ENCODE measurements at regions not wholly inside any gene's neighbourhood (a gene's known extent, or its start where the extent isn't known, plus 50 kb on each side); places are given as distances from the start of the nearest gene placed in this dataset.

DNA sequence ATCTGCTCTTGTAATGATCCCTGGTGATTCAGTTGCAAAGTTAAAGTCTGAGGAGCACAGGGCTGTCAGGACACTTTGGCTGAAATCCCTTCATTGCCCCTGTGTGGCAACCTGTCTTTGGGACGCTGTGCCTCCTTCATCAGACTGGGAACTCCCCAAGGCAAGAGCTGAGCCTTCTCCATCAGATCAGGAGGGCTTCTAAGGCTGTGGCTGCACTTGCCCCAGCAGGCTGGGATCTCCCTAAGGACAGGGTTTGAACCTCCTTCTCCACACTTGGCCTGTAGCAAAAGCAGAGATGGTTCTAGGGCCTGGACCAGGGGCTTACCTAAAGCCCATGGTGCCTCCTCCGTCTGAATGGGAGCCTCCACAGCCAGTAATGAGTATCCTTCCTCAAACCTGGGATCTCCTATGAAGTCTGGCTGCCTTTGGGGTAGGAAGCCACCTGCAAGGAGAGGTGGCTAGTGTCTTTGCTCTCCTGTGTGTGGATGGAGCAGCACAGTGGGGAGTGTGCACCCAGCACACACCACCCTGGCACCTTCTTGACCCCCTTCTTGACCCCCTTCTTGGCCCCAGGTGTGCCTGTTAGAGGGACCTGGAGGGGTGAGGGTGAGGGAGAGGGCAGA lies 79.0 kb upstream of the NKD1 start:
- no peak for DNase-seq (ENCODE audit: low spot score)

DNA sequence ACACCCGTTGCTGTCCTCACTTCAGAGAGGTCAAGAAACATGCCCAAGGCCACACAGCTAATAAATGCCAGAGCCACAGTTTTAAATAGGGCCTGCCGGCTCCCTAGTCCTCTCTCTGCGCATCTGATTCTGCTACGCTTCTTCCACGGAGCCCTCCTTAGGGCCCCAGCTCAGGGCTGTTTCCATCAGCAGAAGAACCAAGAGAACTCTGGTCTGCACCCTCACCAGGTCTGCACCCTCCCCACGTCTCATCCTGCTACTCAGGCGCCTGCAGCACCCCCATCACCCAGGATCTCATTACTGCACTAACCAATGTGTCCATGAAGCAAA lies 79.5 kb upstream of the NKD1 start:
- DNase-seq (ENCODE audit: low spot score) = no peak

DNA sequence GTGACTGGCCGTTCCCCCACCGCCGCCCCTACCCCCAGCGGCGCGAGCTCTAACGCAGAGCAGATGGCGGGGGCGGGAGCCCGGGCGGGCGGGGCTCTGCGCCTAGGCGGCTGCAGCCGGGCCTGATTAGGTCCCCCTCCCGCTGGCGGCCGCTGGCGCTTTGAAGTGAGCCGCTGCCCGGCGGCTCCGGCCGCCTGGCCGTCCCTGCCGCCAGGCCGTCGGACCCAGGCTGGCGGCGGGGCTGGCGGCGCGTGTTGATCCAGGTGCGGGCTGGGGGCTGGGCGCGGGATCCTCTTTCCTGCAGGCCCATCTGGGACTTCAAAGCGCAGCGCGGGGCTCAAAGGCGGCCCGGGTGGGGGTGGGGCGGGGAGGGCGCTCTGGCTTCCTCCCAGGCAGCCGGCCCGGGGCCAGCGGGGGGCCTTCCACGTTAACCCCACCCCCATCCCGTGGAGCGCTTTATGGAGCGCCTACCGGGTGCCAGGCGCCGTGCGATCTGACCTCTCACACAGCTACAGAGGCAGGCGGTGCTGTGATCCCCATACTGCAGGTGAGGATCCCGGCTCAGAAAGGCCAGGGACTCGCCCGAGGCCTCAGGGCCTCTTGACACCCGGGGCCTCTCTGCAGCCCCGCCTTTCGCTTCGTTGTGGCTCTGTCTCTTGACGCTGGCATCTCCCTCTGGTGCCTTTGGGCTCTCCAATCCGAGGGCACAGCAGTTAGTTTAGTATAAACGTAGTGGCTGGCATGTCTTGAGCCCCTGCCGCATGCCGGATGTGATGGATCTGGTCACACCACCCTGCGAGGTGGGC lies 80.0 kb upstream of the NKD1 start:
- DNase-seq (ENCODE audit: low spot score) = peak; percentile 29

DNA sequence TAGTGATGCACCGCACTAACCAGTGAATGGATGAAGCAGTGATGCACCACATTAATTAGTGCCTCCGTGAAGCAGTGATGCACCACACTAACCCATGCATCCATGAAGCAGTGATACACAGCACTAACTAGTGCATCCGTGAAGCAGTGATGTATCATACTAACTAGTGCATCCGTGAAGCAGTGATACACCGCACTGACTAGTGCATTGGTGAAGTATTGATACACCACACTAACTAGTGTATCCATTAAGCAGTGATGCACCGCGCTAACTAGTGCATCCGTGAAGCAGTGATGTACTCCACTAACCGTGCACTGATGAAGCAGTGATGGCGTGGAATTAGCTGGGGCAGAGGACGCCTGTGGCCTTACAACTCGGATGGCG lies 80.6 kb upstream of the NKD1 start:
- no peak for DNase-seq (ENCODE audit: low spot score)

DNA sequence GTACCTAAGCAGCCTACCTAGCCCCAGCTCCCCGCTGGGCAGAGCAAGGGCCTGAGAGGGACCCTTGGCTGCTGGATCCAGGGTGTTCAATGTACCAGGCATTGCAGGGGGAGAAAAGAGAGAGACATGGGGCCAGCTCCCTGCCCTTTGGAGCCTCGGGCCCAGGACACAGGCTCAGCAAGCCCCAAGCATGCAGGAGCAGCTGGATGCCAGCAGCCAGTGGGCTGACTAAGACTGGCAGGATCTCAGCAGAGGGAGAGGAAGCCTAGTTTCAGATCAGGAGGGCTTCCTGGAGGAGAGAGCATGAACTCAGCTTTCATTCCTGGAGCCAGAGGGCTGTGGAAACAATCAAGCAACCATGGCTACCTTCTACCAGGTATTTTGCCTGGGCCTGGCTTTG lies 82.0 kb upstream of the NKD1 start:
- no peak for DNase-seq (ENCODE audit: low spot score)

DNA sequence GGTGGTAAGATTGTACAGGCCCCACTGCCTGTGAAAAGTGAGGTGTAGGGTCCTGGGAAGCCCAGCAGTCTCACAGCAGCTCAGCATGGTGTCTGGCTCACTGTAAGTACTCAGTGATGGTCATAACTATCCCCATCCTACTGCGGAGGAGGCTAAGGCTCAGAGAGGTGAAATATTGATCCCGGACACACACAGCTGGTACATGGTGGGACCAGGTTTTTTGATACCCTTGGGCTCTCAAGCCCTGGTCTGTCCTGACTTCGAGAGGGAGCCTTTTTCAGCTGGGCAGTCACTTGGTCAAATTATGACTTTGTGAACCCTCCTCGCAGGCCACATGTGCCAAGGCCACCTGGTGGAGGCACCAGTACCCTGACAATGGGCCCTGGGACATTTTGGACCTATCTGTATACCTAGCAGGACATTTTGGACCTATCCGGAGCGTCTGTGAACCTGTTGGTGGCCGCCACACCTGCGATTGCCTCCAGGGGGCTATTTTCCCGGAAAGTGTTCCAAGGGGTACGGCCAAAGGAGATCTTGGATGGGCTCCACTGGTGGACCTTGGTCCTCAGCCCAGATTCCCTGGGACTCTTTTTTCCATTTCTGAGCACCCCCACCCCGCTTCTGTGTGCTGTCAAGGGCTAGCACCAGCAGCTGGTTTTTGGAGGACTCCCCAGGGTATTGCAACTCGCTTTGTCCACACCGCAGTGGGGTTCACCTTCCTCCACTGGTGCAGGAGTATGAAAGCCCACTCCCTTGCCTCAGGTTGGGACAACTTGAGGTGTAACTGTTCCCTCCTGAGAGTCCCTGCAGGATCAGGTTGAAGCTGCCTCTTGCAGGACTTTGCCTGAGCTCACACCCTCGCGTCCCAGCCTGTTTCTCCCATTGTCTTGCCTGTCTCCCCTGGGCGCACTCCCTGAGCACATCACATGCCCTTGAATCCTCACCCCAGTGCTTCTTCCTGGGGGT lies 83.6 kb upstream of the NKD1 start:
- no peak for DNase-seq (ENCODE audit: low spot score)

DNA sequence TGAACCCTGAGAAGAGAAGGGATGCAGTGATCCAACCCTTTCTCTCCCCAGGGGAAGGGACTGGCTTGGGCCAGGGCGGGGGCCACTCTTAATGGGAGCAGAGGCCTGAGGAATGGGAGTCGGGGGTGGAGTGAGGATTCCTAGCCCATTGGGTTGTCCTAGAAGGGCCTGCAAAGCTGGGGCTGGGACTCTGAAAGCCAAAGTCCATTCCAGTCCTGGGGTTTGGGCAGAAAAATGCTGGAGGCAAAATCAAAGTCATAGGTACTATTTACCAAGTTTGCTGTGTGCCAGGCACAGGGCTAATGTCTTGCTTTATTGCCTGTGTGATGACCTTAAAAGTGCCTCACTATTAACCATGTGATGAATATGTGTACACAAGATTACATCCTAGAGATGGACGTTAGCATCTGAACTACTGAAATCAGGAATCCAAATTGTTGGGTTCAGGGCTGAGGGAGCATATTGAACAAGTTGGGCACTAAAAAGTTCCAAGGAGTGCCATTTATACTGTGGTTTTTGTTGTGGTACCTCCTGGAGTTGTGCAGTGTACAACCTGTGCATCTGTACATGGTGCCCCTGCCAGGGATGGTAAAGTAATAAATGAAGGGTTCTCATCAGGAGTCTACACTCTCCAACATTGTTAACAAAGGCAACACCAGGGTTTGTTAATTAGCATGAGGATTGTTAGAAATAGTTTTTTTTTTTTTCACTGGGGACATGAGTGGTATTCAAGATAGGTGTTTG lies 84.4 kb upstream of the NKD1 start:
- DNase-seq (ENCODE audit: low spot score) = no peak

DNA sequence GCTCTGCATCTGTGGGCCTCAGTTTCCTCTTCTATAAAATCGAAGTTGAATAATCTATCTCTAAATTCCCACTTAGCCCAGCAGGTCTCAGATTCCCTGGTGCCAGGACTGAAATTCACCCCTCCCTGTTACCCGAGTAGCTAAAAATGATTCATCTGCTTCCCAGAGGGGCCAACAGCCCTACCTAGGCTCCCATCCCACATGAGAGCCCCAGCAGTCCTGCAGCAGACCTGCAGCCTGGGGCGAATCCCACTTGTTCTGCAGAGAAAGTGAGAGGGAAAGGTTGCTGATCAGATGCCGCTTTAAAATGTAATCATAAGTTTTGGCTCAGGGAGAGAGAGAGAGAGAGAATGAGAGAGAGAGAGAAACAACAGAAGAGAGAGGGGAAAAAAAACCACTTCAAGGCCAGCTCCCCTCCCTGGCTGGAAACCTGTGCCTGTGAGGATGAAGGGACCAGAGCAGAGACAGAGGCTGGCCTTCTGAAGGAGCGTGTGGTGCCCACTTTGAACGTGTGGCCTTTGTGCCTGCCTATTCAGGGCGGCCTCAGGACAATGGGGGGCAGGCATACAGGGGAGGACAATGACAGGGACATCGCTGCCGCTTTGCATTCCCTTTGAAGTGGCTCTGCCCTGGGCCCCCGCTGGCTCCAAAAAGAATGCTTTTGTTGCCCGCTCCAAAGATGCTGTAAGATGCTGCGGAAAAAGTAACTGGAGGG lies 85.2 kb upstream of the NKD1 start:
- DNase-seq (ENCODE audit: low spot score) = no peak

DNA sequence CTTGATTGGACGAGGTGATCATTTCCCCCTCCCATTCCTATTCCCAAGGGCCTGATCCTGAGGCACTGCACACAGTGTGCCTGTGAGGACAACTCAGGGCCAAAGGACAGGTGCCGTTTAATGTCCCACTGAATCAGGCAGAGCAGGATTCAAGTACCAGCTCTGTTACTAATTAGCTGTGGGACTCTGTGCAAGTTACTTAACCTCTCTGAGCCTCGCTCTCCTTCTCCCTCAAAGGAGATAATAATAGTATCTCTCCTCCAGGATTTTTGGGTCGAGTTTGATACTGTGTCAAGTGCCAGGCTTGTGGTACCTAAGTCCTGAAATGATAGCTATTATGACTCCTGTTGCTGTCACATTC lies 86.8 kb upstream of the NKD1 start:
- no peak for DNase-seq (ENCODE audit: low spot score)

DNA sequence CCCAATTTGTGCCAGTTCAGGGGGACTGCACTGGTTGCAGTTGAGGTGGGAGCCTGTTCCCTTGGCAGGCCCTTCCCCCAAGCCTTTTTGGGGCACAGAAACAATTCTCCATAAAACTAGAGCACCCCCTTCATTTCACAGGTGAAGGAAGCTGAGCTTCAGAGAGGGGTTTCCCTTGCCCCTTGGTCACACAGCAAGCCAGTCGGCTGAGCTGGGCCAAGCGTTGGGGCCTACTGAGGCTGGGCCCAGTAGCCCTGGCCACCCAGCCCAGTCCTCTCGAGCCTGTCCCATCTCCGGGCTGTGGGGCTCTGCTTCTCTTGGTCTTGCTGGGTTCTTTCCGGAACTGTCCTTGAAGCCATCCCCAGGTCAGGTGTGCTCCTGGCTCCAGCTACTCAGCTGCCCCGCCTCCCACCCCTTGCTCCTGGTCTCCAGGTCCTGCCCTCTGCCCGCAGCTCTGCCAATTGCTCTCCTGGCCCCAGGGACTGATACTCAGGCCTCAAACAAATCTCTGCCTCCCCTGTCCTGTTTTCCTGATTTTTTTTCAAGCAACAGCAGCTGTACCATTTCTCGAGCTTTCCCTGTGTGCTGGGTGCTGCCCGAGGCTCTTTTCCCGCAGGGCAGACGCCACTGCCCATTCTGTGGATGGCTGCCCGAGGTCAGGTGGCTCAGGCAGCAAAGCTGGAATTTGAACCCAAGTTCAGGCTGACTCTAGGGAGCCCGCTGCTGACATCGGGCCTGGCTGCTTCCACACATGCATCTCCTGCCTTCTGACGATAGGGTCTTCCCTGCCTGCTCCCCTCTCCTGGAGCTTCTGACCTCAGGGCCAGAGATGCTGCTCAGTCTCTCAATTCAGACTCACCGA lies 87.4 kb upstream of the NKD1 start:
- DNase-seq (ENCODE audit: low spot score) = no peak

DNA sequence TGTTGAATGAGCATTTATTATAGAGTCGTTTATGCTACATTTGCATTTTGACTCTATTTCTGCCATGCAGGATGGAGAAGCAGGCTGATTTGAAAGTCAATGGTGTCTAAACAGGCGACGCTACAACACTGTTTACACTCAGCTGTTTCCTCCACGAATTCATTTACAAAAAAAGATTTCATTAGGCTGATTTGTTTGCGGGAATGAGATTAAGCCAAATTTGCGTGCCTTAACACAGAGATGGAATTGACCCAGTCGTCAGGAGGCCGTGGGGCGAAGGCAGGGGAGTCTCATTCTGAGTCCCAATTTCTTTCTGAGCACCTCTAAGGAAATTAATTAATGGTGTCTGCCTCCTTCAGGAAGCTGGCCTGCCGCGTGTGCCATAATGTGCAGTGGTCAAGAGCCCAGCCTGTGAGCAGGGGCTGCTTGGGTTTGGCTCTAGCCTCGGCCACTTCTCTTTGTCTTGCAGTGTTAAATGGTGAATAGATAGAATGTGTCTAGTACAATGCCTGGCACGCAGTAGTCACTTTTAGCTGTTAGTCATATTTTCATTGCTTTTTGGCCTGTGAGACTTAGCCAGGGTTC lies 88.6 kb upstream of the NKD1 start:
- no peak for DNase-seq (ENCODE audit: low spot score)

DNA sequence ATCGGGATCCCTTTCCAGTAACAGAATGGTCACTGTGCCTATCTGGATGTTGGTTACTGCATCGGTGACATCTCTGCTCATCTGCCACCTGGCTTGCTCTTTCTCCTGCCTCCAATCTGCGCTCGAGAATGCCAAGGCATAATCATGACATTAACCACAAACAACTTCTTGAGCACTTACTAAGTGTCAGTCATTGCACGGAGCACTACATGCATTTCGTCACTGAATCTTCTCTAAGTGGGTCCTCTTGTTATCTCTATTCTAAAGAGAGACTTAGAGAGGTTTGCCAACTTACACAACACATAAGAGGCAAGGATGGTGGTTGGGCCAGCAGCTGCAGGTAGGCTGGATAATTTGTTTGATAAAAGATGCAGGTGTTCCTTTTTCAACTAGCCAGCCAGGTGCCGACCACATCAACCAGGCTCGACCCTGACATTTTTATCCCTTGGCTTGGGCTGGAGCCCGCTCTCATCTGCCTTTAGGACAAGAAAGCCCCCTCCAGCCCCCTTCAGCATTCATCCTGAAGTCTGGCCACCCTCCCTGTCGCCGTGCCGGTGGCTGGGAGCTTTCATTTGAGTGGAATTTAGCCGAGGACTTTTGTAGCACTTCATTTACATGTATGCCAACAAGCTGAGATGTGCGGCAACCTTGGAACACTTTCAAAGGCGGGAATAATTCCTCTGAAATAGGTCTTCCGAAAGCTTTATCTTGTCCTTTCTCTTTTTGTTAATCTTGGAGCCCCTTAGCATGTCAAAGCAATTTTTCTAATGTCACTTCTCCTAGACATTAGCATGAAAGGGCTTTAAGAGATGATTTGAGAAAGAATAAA lies 89.3 kb upstream of the NKD1 start:
- no peak for DNase-seq (ENCODE audit: low spot score)

DNA sequence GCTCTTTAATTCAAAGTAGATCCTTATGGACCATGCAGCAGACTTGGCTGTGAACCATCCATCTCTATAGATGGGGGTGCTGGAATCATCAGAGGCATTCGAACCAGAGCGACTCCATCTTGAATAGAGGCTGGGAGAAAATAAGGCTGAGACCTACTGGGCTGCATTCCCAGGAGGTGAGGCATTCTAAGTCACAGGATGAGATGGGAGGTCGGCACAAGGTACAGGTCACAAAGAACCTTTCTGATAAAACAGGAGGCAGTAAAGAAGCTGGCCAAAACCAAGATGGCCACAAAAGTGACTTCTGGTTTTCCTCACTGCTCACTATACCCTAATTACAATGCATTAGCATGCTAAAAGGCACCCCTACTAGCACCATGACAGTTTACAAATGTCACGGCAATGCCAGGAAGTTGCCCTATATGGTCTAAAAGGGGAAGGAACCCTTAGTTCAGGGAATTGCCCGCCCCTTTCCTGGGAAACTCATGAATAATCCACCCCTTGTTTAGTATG lies 89.2 kb upstream of the BRD7 start:
- DNase-seq (ENCODE audit: low spot score) = no peak

DNA sequence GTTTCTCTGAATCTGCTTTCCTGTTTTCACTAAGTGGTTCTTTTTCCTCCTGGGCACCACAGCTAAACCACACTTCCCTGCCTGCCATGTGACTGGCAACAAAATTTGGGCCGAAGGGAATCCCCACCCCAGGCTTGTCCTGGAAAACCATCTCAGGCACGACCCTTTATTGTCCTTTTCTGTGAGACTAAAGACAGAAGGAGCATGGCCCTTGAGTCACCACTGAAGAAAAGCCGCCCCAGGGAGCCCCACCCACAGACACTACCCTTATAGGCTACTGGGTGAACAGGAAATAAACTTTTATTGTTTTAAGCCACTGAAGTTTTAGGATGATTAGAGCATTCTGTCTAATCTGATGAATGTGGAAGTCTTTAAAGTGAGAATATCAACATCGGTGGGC lies 88.6 kb upstream of the BRD7 start:
- no peak for DNase-seq (ENCODE audit: low spot score)

DNA sequence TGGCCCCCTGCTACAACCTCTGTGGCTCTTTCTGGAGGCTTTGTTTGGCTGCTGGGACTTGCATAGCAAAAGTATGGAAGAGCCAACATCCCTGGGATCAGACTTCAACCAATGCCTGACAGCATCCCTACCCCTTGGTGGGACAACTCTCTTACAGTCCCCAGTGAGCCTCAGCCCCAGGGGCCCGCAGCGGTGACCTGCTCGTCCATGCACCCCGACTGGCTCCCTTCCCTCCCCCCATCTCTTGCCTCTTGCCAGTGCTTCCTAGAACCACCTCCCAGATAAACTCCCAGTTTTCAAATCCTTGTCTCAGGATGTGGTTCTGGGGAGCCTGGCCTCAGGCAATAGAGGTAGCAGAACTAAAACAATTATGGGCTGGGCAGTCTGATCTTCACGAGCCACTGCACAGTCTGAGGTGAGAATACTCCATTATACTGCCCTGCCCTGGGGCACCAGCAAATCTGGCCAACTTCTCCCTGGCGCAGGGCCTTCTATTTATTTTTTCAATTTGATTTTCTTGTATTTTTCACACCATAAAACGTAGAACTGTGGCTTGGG lies 86.6 kb upstream of the BRD7 start:
- DNase-seq (ENCODE audit: low spot score) = no peak

DNA sequence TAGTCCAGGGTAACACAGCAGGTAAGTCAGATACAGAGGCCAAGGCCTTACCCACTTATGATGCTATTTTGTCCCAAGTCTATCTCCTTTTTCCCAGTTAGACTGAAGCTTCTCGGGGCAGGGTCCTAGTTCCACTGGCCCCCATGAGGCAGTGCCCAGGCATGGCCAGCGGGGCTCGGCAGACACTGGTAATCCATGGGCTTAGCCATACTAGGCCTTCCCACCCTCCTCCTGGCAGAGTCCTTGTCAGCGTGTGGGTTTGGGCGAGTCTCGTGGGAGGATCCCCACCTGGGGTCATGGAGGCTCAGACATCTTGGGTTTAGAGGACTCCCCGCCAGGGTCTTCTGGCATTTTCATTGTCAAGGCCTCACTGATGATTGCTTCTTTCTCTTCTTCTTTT lies 84.7 kb upstream of the BRD7 start:
- no peak for DNase-seq (ENCODE audit: low spot score)

DNA sequence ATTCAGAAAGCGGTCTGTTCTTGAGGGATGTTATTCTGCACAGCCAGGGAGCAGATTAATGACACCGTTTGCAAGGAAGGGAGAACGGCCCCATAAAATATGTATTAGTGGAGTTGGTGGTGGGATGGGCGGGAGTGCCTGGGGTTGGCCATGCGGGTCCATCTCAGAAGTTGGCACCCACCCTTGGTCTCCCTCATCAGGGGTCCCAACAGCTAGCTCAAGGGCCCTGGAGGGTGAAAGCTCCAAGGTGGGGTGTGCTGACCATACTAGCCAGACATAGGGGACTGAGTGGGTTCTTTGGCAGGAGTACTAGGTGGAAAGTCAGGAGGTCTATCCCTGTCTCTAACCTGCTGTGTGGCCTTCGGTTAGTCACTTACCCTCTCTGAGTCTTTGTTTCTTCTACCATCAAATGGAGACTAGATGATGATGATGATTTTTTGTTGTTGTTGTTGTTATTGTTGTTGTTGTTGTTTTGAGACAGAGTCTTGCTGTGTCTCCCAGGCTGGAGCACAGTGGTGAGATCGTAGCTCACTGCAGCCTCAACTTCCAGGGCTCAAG lies 83.2 kb upstream of the BRD7 start:
- DNase-seq (ENCODE audit: low spot score) = no peak

DNA sequence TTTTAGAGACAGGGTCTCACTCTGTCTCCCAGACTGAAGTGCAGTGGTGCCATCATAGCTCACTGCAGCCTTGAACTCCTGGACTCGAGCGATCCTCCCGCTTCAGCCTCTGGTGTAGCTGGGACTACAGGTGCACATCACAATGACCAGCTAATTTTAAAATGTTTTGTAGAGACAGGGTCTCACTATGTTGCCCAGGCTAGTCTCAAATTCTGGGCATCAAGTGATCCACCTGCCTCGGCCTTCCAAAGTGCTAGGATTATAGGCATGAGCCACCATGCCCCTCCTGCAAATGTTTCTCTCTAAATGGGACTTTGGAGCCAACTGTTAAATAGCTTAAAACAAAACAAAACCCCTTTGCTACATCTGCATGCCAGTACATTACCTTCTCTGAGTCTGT lies 82.2 kb upstream of the BRD7 start:
- no peak for DNase-seq (ENCODE audit: low spot score)

DNA sequence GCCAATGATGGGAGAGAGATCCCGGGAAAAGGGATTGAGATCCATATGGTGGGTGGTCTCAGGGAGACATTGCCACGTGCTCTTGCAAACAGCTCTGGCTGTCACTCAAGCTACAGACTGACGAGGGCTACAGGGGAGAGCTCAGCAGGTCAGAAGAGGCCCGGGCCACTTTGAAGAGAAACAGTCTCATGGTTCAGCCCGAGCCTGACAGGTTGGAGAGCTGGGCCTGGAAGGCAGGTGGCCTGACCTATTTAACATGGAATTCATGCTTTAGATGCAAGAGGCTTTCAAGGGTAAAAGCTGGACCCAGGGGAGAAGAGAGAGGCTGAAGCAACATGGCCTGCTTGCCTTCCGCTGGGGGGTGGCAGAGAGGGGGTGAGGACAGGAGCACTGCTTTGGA lies 81.0 kb upstream of the BRD7 start:
- DNase-seq (ENCODE audit: low spot score) = no peak

Data from HuH-7.5 (cell line).